Renal cortex interstitium (tissue), 11 donors: ENCODE measurements at regions not wholly inside any gene's neighbourhood (a gene's known extent, or its start where the extent isn't known, plus 50 kb on each side); places are given as distances from the start of the nearest gene placed in this dataset.

Source experiments
- DNase-seq, 11 donors: peaks; one replicate each; pipeline ENCODE4 v3.0.0-alpha.2; 2013; ENCODE audit warnings: low read depth in 9 of 11, low spot score in 4 of 11; ENCODE audit errors: extremely low read depth in 1 of 11

GRCh38 chr1:220368352-220369265, 96.4 kb upstream of the RAB3GAP2 start:
- peak in 7 of 11 donors; percentile 29 to 73 (median 43) for DNase-seq

GRCh38 chr1:220367833-220368232, 95.6 kb upstream of the RAB3GAP2 start:
- no peak for DNase-seq

GRCh38 chr1:220366269-220366668, 94.0 kb upstream of the RAB3GAP2 start:
- no peak for DNase-seq

GRCh38 chr1:220363196-220363837, 91.1 kb upstream of the RAB3GAP2 start:
- DNase-seq = no peak

- no peak for DNase-seq
Measured at GRCh38 chr1:220356981-220357850, 85.0 kb upstream of the RAB3GAP2 start.

GRCh38 chr1:220353229-220354012, 81.2 kb upstream of the RAB3GAP2 start:
- DNase-seq = no peak

- DNase-seq = no peak
Measured at GRCh38 chr1:220348211-220348610, 76.0 kb upstream of the RAB3GAP2 start.

- no peak for DNase-seq
Measured at GRCh38 chr1:220347654-220348175, 75.5 kb upstream of the RAB3GAP2 start.

- no peak for DNase-seq
Measured at GRCh38 chr1:220344745-220345144, 72.5 kb upstream of the RAB3GAP2 start.

- DNase-seq = no peak
Measured at GRCh38 chr1:220342853-220343252, 70.6 kb upstream of the RAB3GAP2 start.

- no peak for DNase-seq
Measured at GRCh38 chr1:220341126-220341525, 68.9 kb upstream of the RAB3GAP2 start.

GRCh38 chr1:220339581-220339980, 67.3 kb upstream of the RAB3GAP2 start:
- no peak for DNase-seq

GRCh38 chr1:220338759-220339158, 66.5 kb upstream of the RAB3GAP2 start:
- DNase-seq = no peak

GRCh38 chr1:220336391-220337031, 64.3 kb upstream of the RAB3GAP2 start:
- DNase-seq = no peak

GRCh38 chr1:220335668-220336067, 63.4 kb upstream of the RAB3GAP2 start:
- no peak for DNase-seq

GRCh38 chr1:220331318-220331717, 59.1 kb upstream of the RAB3GAP2 start:
- no peak for DNase-seq

GRCh38 chr1:220330265-220330664, 58.0 kb upstream of the RAB3GAP2 start:
- DNase-seq = no peak

GRCh38 chr1:220327106-220327505, 54.9 kb upstream of the RAB3GAP2 start:
- no peak for DNase-seq
